ES-I3 (cell line): ENCODE measurements at regions not wholly inside any gene's neighbourhood (a gene's known extent, or its start where the extent isn't known, plus 50 kb on each side); places are given as distances from the start of the nearest gene placed in this dataset.
"Not testable (repeated sequence)": the region's sequence is repeated elsewhere in the genome, so short reads cannot be mapped to it uniquely, and the experiment has no call there.

Experiments
- H3K36me3 ChIP-seq: 2 replicates; pipeline ENCODE4 v1.6.1; 2013; ENCODE audit warnings: mild to moderate bottlenecking, low read length, control low read depth, moderate library complexity; ENCODE audit not compliant: insufficient read depth
- H3K4me1 ChIP-seq: 2 replicates; pipeline ENCODE4 v1.6.1; 2013; ENCODE audit warnings: mild to moderate bottlenecking, control low read depth, low read length; ENCODE audit not compliant: insufficient read depth
- H3K9ac ChIP-seq: 2 replicates; pipeline ENCODE4 v1.6.1; 2013; ENCODE audit warnings: low read depth, mild to moderate bottlenecking, low read length, moderate library complexity
- H3K9me3 ChIP-seq: 2 replicates; pipeline ENCODE4 v1.6.1; 2013; ENCODE audit warnings: mild to moderate bottlenecking, low read length, moderate library complexity; ENCODE audit not compliant: control insufficient read depth, insufficient read depth

- Histone ChIP-seq H3K9ac (no peak overlapping the region), H3K4me1 (peaks cover 14% of the 10 kb centered on the region), H3K9me3 (no peaks in the 10 kb centered on the region), H3K36me3 (no peaks in the 10 kb centered on the region)
These were observed 96.6 kb upstream of the VANGL1 start for GRCh38 chr1:115545096-115545720.

DNA sequence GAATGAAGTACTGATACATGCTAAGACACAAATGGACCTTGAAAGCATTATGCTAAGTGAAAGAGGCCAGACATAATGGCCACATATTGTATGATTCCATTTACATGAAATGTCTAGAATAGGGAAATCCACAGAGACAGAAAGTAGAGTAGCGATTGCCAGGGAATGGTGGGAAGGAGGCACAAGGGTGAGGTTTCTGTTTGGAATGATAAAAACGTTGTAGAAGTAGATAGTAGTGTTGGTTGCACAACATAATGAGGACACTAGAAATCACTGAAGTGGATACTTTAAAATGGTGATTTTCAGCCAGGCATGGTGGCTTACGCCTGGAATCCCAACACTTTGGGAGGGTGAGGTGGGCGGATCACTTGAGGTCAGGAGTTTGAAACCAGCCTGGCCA lies 97.6 kb upstream of the VANGL1 start:
- H3K9me3 ChIP-seq = no peaks in the 10 kb centered on the region
- H3K9ac ChIP-seq = no peak overlapping the region
- no peaks in the 10 kb centered on the region for H3K36me3 ChIP-seq
- H3K4me1 ChIP-seq = peaks cover 14% of the 10 kb centered on the region

DNA sequence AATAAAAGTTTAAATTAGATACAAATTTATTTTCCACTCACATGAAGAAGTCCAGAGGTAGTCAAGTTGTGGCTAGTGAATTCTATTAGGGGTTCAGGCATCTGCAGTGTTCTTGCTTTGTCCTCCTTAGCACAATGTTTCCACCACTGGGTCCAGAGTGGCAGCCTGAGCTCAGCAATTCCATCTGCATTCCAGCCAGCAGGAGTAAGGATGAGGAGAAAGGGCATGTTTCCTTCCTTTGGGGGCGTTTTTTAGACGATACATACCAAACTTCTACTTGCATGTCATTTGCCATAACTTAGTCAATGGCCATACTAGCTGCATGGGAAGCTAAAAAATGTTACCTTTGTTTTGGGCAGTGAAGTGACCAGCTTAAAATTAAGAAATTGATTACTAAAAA lies 98.5 kb upstream of the VANGL1 start:
- H3K9me3 ChIP-seq = no peaks in the 10 kb centered on the region
- peaks cover 14% of the 10 kb centered on the region for H3K4me1 ChIP-seq
- no peaks in the 10 kb centered on the region for H3K36me3 ChIP-seq
- H3K9ac ChIP-seq = no peak overlapping the region

GRCh38 chr1:115539736-115540135 lies 102.0 kb upstream of the VANGL1 start:
- Histone ChIP-seq H3K4me1 (peaks cover under 1% of the 10 kb centered on the region; the same call in 1 of the 2 replicates), H3K36me3 (no peaks in the 10 kb centered on the region)

GRCh38 chr1:115539061-115539460 lies 102.7 kb upstream of the VANGL1 start:
- Histone ChIP-seq H3K9me3 (no peaks in the 10 kb centered on the region), H3K36me3 (no peaks in the 10 kb centered on the region), H3K9ac (no peak overlapping the region), H3K4me1 (no peaks in the 10 kb centered on the region)

More at GRCh38 chr1:115539736-115540135, 102.0 kb upstream of the VANGL1 start:
- Histone ChIP-seq H3K9me3 (no peaks in the 10 kb centered on the region), H3K9ac (no peak overlapping the region)

GRCh38 chr1:115538579-115538978 lies 103.2 kb upstream of the VANGL1 start:
- Histone ChIP-seq H3K36me3 (no peaks in the 10 kb centered on the region), H3K4me1 (no peaks in the 10 kb centered on the region), H3K9ac (no peak overlapping the region), H3K9me3 (no peaks in the 10 kb centered on the region)

- H3K4me1 ChIP-seq = peaks cover under 1% of the 10 kb centered on the region; the same call in 1 of the 2 replicates
- H3K9ac ChIP-seq = no peak overlapping the region
- H3K9me3 ChIP-seq = no peaks in the 10 kb centered on the region
- H3K36me3 ChIP-seq = no peaks in the 10 kb centered on the region
These were observed 104.4 kb upstream of the VANGL1 start for GRCh38 chr1:115537415-115537814.

GRCh38 chr1:115536279-115536816 lies 105.4 kb upstream of the VANGL1 start:
- H3K9ac ChIP-seq = no peak overlapping the region
- H3K4me1 ChIP-seq = peaks cover 11% of the 10 kb centered on the region; the same call in 1 of the 2 replicates
- H3K36me3 ChIP-seq = no peaks in the 10 kb centered on the region
- no peaks in the 10 kb centered on the region for H3K9me3 ChIP-seq

DNA sequence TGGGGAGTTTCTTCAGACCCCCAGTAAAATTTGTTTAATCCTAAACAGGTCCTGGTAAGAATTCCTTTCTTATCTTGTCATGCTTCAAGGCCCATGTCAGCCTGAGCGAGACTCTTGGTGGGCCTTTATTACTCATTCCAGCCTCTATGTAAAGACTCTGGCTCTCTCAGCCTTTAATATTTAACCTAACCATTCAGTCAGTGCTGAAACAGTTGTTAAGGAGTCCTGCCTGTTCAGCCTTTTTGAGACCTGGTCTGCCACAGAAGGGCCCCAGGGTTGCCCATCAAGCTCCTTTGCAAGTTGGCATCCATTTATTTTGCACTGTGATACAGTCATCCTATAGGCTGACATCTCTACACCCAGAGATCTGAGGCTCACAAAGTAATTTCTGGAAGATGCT lies 107.7 kb upstream of the VANGL1 start:
- peaks cover 12% of the 10 kb centered on the region; the same call in 1 of the 2 replicates for H3K4me1 ChIP-seq
- H3K9ac ChIP-seq = no peak overlapping the region
- H3K36me3 ChIP-seq = no peaks in the 10 kb centered on the region

DNA sequence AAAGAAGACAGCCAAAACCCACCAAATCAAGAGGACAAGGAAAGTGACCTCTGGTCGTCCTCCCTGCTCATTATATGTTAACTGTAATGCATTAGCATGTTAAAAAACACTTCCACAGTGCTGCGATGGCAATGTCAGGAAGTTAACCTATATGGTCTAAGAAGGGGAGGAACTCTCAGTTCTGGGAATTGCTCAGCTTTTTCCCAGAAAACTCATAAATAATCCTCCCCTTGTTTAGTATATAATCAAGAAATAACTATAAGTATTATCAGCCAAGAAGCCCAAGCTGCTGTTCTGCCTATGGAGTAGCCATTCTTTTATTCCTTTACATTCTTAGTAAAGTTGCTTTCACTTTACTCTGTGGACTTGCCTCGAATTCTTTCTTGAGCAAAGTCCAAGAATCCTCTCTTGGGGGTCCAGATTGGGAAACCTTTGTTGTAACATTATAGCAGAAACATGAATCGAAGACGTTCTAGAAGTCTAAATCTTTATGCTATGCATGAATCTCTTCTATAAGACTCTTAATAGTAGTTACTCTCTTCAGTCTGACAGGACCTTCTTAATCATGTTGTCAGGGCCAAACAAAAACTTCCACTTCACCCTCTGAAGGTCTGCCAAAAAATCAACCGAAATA lies 110.0 kb upstream of the VANGL1 start:
- Histone ChIP-seq H3K4me1 (peaks cover 19% of the 10 kb centered on the region), H3K36me3 (no peaks in the 10 kb centered on the region), H3K9ac (no peak overlapping the region), H3K9me3 (no peaks in the 10 kb centered on the region)

More for the DNA sequence above, 107.7 kb upstream of the VANGL1 start:
- no peaks in the 10 kb centered on the region for H3K9me3 ChIP-seq

DNA sequence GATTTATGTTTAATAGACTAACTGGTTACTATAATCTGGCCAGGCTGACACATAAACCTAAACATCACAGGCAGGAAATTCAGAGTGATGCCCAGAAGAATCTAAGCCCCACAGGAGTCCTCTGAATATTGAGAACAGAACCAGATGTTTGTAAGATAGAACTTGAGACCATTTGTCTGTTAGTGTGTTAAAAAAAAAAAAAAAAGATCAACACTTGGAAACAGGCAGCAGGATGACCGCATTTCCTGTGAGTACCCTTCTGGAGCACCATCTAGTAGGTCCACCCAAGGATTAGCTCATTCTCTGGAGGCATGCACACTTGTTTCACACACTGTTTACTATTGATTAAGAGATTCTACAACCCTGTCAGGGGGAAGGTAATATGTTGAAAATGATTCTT lies 111.4 kb upstream of the VANGL1 start:
- Histone ChIP-seq H3K4me1 (peaks cover 20% of the 10 kb centered on the region), H3K36me3 (no peaks in the 10 kb centered on the region), H3K9me3 (no peaks in the 10 kb centered on the region), H3K9ac (no peak overlapping the region)

DNA sequence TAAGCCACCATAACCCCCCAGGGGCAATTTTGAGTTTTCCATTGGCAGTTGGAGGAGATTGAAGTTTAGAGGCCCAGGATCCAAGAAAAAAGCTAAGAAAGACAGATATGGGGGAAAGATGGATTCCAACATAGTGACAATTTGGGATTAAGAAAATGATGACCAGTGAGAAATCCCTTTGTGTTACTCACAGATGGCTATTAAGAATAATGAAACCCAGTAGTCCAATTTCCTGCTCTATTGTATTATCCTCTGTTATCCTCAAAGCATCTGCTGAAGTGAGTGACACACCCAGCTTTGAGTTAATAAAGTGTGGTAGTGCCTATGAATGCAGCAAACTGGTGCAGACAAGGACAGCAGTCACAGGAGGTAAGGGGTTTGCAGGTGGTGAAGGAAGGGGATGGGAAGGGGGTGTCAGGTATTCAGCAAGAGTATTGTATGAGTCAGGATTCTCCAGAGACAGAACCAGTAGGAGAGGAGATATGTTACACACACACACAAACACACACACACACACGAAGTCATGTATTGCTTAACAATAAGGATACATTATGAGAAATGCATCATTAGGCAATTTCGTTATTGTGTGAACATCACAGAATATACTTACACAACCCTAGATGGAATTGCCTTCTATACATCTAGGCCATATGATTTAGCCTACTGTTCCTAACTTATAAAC lies 112.4 kb upstream of the VANGL1 start:
- H3K36me3 ChIP-seq = no peaks in the 10 kb centered on the region
- H3K4me1 ChIP-seq = peaks cover 20% of the 10 kb centered on the region
- H3K9ac ChIP-seq = no peak overlapping the region
- no peaks in the 10 kb centered on the region for H3K9me3 ChIP-seq

GRCh38 chr1:115528336-115528735 lies 113.4 kb upstream of the VANGL1 start:
- not testable (repeated sequence) for H3K9me3 ChIP-seq, H3K9ac ChIP-seq, H3K36me3 ChIP-seq
- H3K4me1 ChIP-seq = peaks cover 20% of the 10 kb centered on the region

- Histone ChIP-seq H3K36me3 (no peaks in the 10 kb centered on the region), H3K9ac (no peak overlapping the region), H3K9me3 (no peaks in the 10 kb centered on the region), H3K4me1 (peaks cover 20% of the 10 kb centered on the region)
These were observed 114.0 kb upstream of the VANGL1 start for GRCh38 chr1:115527746-115528145.

- Histone ChIP-seq H3K36me3 (no peaks in the 10 kb centered on the region), H3K4me1 (peaks cover 15% of the 10 kb centered on the region)
These were observed 114.9 kb upstream of the VANGL1 start for GRCh38 chr1:115526900-115527299.

More at GRCh38 chr1:115526900-115527299, 114.9 kb upstream of the VANGL1 start:
- Histone ChIP-seq H3K9ac (no peak overlapping the region), H3K9me3 (no peaks in the 10 kb centered on the region)
